ENCODE measurements at regions not wholly inside any gene's neighbourhood (a gene's known extent, or its start where the extent isn't known, plus 50 kb on each side); places are given as distances from the start of the nearest gene placed in this dataset.
A peak's percentile ranks its signal among the peaks of the same experiment; 100 is the strongest.

- DNase-seq = peak; percentile 25 to 44 (median 34)
- peaks cover 5% of the 10 kb centered on the region for H3K4me1 ChIP-seq
- no peak overlapping the region for H3K4me3 ChIP-seq
- no peak overlapping the region for H3K27ac ChIP-seq
- no peaks in the 10 kb centered on the region for H3K36me3 ChIP-seq (replicated peaks in 1 of 2; ENCODE audit: insufficient read depth in 1 of 2, low read depth in 2 of 2)
- no peak for TF ChIP-seq POLR2A (IDR thresholded peaks at IDR 0.05)
- TF ChIP-seq, protein P1, sequence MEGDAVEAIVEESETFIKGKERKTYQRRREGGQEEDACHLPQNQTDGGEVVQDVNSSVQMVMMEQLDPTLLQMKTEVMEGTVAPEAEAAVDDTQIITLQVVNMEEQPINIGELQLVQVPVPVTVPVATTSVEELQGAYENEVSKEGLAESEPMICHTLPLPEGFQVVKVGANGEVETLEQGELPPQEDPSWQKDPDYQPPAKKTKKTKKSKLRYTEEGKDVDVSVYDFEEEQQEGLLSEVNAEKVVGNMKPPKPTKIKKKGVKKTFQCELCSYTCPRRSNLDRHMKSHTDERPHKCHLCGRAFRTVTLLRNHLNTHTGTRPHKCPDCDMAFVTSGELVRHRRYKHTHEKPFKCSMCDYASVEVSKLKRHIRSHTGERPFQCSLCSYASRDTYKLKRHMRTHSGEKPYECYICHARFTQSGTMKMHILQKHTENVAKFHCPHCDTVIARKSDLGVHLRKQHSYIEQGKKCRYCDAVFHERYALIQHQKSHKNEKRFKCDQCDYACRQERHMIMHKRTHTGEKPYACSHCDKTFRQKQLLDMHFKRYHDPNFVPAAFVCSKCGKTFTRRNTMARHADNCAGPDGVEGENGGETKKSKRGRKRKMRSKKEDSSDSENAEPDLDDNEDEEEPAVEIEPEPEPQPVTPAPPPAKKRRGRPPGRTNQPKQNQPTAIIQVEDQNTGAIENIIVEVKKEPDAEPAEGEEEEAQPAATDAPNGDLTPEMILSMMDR (IDR thresholded peaks at IDR 0.05) = peak in 6 of 7 experiments; percentile 50 to 61 (median 54)
- no peaks in the 10 kb centered on the region for H3K9me3 ChIP-seq
- ATAC-seq = peak; percentile 42
- no peaks in the 10 kb centered on the region for H3K27me3 ChIP-seq
- WGBS, 2 donors = 24 to 28% methylated on average over 2 of the region's 2 CpGs
- intact Hi-C loops (cut with DNase I) = no loop called here
These were observed 166.7 kb downstream of the ADGRL4 start for GRCh38 chr1:78839704-78840277.
